SK-N-SH (cell line): ENCODE measurements at regions not wholly inside any gene's neighbourhood (a gene's known extent, or its start where the extent isn't known, plus 50 kb on each side); places are given as distances from the start of the nearest gene placed in this dataset.

Source experiments
- CTCF ChIA-PET: fragments of 300-600, 350-600 bp; formaldehyde crosslinking; extraction: SDS; loops from one replicate; lab custom pipeline; 2021; lab: Yijun Ruan, JAX
- POLR2A ChIA-PET: fragments of 350-600 bp; sonication (Branson Sonifier 250); formaldehyde crosslinking; extraction: SDS; loops from one replicate; lab custom pipeline; 2020; ENCODE audit warnings: antibody characterized with exemption, inconsistent platforms; lab: Yijun Ruan, JAX
- DNase-seq: peaks from one replicate; pipeline ENCODE4 v3.0.0; 2012
- H2AFZ ChIP-seq: fragments of 200-600 bp; sonication (generic); 2 replicates; pipeline ENCODE4 v1.8.1; 2016; ENCODE audit warnings: antibody characterized with exemption, mild to moderate bottlenecking, low read depth
- H3F3A ChIP-seq: fragments of 200-600 bp; sonication (generic); replicated peaks from 2 replicates; pipeline ENCODE3; 2016; ENCODE audit warnings: antibody characterized with exemption, mild to moderate bottlenecking; ENCODE audit not compliant: insufficient read depth
- H3K27ac ChIP-seq, 2 experiments: fragments of 200-500 bp in 1 of 2; fragments of 200-600 bp in 1 of 2; sonication (Bioruptor generic) in 1 of 2; sonication (generic), shearing (Covaris generic) in 1 of 2; 2 replicates each; pipeline versions ENCODE4 v1.5.1 to v1.6.1; 2014 to 2016; ENCODE audit warnings: low read depth in 2 of 2, inconsistent platforms in 1 of 2, low read length in 1 of 2, mild to moderate bottlenecking in 1 of 2, mixed read lengths in 1 of 2
- H3K27me3 ChIP-seq: fragments of 200-600 bp; sonication (generic), shearing (Covaris generic); 2 replicates; pipeline ENCODE4 v1.6.1; 2016; ENCODE audit warnings: mixed run types; ENCODE audit not compliant: insufficient read depth
- H3K36me3 ChIP-seq, 2 experiments: fragments of 200-500 bp in 1 of 2; fragments of 200-600 bp in 1 of 2; sonication (Bioruptor generic) in 1 of 2; sonication (generic) in 1 of 2; replicated peaks in 1 of 2; 2 replicates each; pipeline versions ENCODE3 to v1.5.1; 2014 to 2016; ENCODE audit warnings: low read length in 1 of 2, mild to moderate bottlenecking in 1 of 2; ENCODE audit not compliant: insufficient read depth in 2 of 2, control insufficient read depth in 1 of 2
- H3K4me1 ChIP-seq, 2 experiments: fragments of 200-500 bp in 1 of 2; fragments of 200-600 bp in 1 of 2; sonication (Bioruptor generic) in 1 of 2; sonication (generic), shearing (Covaris generic) in 1 of 2; 2 replicates each; pipeline versions ENCODE4 v1.5.1 to v1.6.1; 2014 to 2016; ENCODE audit warnings: low read depth in 1 of 2, low read length in 1 of 2, mixed run types in 1 of 2; ENCODE audit not compliant: insufficient read depth in 2 of 2, control insufficient read depth in 1 of 2
- H3K4me2 ChIP-seq: fragments of 200-600 bp; sonication (generic), shearing (Covaris generic); 2 replicates; pipeline ENCODE4 v1.6.1; 2017; ENCODE audit warnings: mixed run types
- H3K4me3 ChIP-seq, 2 experiments: fragments of 200-500 bp in 1 of 2; fragments of 200-600 bp in 1 of 2; sonication (Bioruptor generic) in 1 of 2; sonication (generic), shearing (Covaris generic) in 1 of 2; 2 replicates each; pipeline versions ENCODE4 v1.5.1 to v1.8.1; 2014 to 2016; ENCODE audit warnings: low read depth in 2 of 2, inconsistent platforms in 1 of 2, low read length in 1 of 2, mild to moderate bottlenecking in 1 of 2, mixed read lengths in 1 of 2, moderate library complexity in 1 of 2
- H3K79me2 ChIP-seq: fragments of 200-600 bp; sonication (generic); 2 replicates; pipeline ENCODE4 v1.8.1; 2017; ENCODE audit warnings: mild to moderate bottlenecking; ENCODE audit not compliant: insufficient read depth
- H3K9ac ChIP-seq: fragments of 200-600 bp; sonication (generic); 2 replicates; pipeline ENCODE4 v1.6.1; 2017; ENCODE audit warnings: mixed run types
- H3K9me2 ChIP-seq: fragments of 200-600 bp; sonication (generic); 2 replicates; pipeline ENCODE4 v1.6.1; 2017; ENCODE audit warnings: mixed run types
- H3K9me3 ChIP-seq: fragments of 200-600 bp; sonication (generic); 2 replicates; pipeline ENCODE4 v1.6.1; 2017; ENCODE audit warnings: mixed run types, mild to moderate bottlenecking, moderate library complexity
- H4K20me1 ChIP-seq: fragments of 200-600 bp; sonication (generic); 2 replicates; pipeline ENCODE4 v1.6.1; 2017; ENCODE audit warnings: mild to moderate bottlenecking, mixed run types; ENCODE audit not compliant: insufficient read depth
- CTCF ChIP-seq: fragments of 200-600 bp; sonication (generic); IDR thresholded peaks from 2 replicates; pipeline ENCODE4 v1.6.1; 2017; ENCODE audit warnings: antibody characterized with exemption, mild to moderate bottlenecking, moderate library complexity
- FOXJ3 ChIP-seq: sonication (generic); formaldehyde crosslinking; IDR thresholded peaks from 2 replicates; pipeline ENCODE4 v1.5.1; 2020; ENCODE audit warnings: mild to moderate bottlenecking, missing genetic modification reagents
- NFIC ChIP-seq: IDR thresholded peaks from 2 replicates; pipeline ENCODE4 v1.4.0; 2012; ENCODE audit warnings: borderline replicate concordance
- SIN3A ChIP-seq: IDR thresholded peaks from 2 replicates; pipeline ENCODE4 v1.6.1; 2012; ENCODE audit warnings: low read depth, mild to moderate bottlenecking, low read length, moderate library complexity, borderline replicate concordance
- WGBS: methylation state at CpG from one replicate; pipeline ENCODE4 v1.1.6; 2017; ENCODE audit warnings: low lambda C conversion rate; 5-methylcytosine and 5-hydroxymethylcytosine counted together
- TF ChIP-seq, protein P1 (sequence below): IDR thresholded peaks from 2 replicates; pipeline ENCODE4; 2012

DNA sequence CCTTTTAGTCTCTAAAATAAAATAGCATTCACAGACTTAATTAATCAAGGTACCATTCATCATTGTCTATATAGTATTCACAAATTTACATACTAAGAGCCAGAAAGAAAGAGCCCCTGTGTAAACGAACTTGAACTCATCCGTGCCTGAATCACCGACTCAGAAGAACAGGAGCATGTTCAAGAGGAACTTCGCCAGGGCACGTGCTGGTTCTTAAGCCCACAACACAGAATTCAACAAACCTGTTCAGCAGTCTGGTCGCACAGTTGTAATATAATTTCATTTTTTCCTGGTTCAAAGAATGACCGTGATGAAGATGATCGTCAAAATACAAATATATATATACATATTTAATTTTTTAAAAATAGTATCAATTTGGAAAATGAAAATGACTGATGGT lies 141.9 kb downstream of the CETN3 start:
- POLR2A ChIA-PET = no interaction called here

GRCh38 chr5:90265545-90265857 lies 144.1 kb downstream of the CETN3 start:
- ChIA-PET POLR2A (no interaction called here), CTCF (interaction anchor here (0.5 to 5.9 kb wide), 41 partner anchors 10 to 1575 kb away, joined by 3 to 168 read pairs (median 4); no protein-coding TSS in a partner anchor)
- Histone ChIP-seq H4K20me1 (no peaks in the 10 kb centered on the region), H3K4me2 (peak overlapping the region; percentile 25; the same call in 1 of the 2 replicates), H3K27ac (peak overlapping the region in 1 of 2 experiments; percentile 0; a peak in 1 of 4 replicates), H2AFZ (peak overlapping the region; percentile 43; the same call in 1 of the 2 replicates), H3K9ac (no peak overlapping the region), H3K27me3 (no peaks in the 10 kb centered on the region), H3K36me3 (no peaks in the 10 kb centered on the region), H3K9me3 (no peaks in the 10 kb centered on the region), H3K4me3 (peak overlapping the region in 1 of 2 experiments; percentile 28; a peak in 1 of 4 replicates), H3K9me2 (no peaks in the 10 kb centered on the region; the same call in 1 of the 2 replicates), H3F3A (no peaks in the 10 kb centered on the region), H3K79me2 (no peaks in the 10 kb centered on the region), H3K4me1 (peaks cover 0 to 2% of the 10 kb centered on the region in 2 experiments; a peak in 2 of 4 replicates)
- TF ChIP-seq NFIC (no peak), FOXJ3 (CRISPR knock-in tag) (peak; percentile 1; the same call in 1 of the 2 replicates), CTCF (no peak)
- WGBS = 0% methylated on average over 1 of the region's 1 CpG
- no peak for DNase-seq

More for the DNA sequence above, 141.9 kb downstream of the CETN3 start:
- Histone ChIP-seq H3K36me3 (no peaks in the 10 kb centered on the region), H2AFZ (no peak overlapping the region), H3K9me2 (no peaks in the 10 kb centered on the region; the same call in 1 of the 2 replicates), H3K79me2 (no peaks in the 10 kb centered on the region), H3K4me2 (no peak overlapping the region), H3K9me3 (no peaks in the 10 kb centered on the region), H3K27me3 (no peaks in the 10 kb centered on the region), H3F3A (no peaks in the 10 kb centered on the region), H3K4me3 (no peak overlapping the region), H3K4me1 (peaks cover 0 to 2% of the 10 kb centered on the region in 2 experiments; a peak in 2 of 4 replicates), H4K20me1 (no peaks in the 10 kb centered on the region), H3K27ac (no peak overlapping the region), H3K9ac (no peak overlapping the region)
- WGBS = 76% methylated on average over 8 of the region's 8 CpGs
- no peak for TF ChIP-seq SIN3A
- TF ChIP-seq, protein P1, sequence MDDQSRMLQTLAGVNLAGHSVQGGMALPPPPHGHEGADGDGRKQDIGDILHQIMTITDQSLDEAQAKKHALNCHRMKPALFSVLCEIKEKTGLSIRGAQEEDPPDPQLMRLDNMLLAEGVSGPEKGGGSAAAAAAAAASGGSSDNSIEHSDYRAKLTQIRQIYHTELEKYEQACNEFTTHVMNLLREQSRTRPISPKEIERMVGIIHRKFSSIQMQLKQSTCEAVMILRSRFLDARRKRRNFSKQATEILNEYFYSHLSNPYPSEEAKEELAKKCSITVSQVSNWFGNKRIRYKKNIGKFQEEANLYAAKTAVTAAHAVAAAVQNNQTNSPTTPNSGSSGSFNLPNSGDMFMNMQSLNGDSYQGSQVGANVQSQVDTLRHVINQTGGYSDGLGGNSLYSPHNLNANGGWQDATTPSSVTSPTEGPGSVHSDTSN = no peak
- DNase-seq = no peak
- CTCF ChIA-PET = interaction anchor here (4.4 to 5.9 kb wide), 2 partner anchors 119 to 1540 kb away, joined by 26 to 168 read pairs; no protein-coding TSS in a partner anchor
